SK-N-SH (cell line): ENCODE measurements at regions not wholly inside any gene's neighbourhood (a gene's known extent, or its start where the extent isn't known, plus 50 kb on each side); places are given as distances from the start of the nearest gene placed in this dataset.
A peak's percentile ranks its signal among the peaks of the same experiment; 100 is the strongest.

Experiments used
- CTCF ChIA-PET: fragments of 300-600, 350-600 bp; formaldehyde crosslinking; extraction: SDS; loops from one replicate; lab custom pipeline; 2021; lab: Yijun Ruan, JAX
- POLR2A ChIA-PET: fragments of 350-600 bp; sonication (Branson Sonifier 250); formaldehyde crosslinking; extraction: SDS; loops from one replicate; lab custom pipeline; 2020; ENCODE audit warnings: antibody characterized with exemption, inconsistent platforms; lab: Yijun Ruan, JAX
- DNase-seq: peaks from one replicate; pipeline ENCODE4 v3.0.0; 2012
- H2AFZ ChIP-seq: fragments of 200-600 bp; sonication (generic); 2 replicates; pipeline ENCODE4 v1.8.1; 2016; ENCODE audit warnings: antibody characterized with exemption, mild to moderate bottlenecking, low read depth
- H3F3A ChIP-seq: fragments of 200-600 bp; sonication (generic); replicated peaks from 2 replicates; pipeline ENCODE3; 2016; ENCODE audit warnings: antibody characterized with exemption, mild to moderate bottlenecking; ENCODE audit not compliant: insufficient read depth
- H3K27ac ChIP-seq, 2 experiments: fragments of 200-500 bp in 1 of 2; fragments of 200-600 bp in 1 of 2; sonication (Bioruptor generic) in 1 of 2; sonication (generic), shearing (Covaris generic) in 1 of 2; 2 replicates each; pipeline versions ENCODE4 v1.5.1 to v1.6.1; 2014 to 2016; ENCODE audit warnings: low read depth in 2 of 2, inconsistent platforms in 1 of 2, low read length in 1 of 2, mild to moderate bottlenecking in 1 of 2, mixed read lengths in 1 of 2
- H3K27me3 ChIP-seq: fragments of 200-600 bp; sonication (generic), shearing (Covaris generic); 2 replicates; pipeline ENCODE4 v1.6.1; 2016; ENCODE audit warnings: mixed run types; ENCODE audit not compliant: insufficient read depth
- H3K36me3 ChIP-seq, 2 experiments: fragments of 200-500 bp in 1 of 2; fragments of 200-600 bp in 1 of 2; sonication (Bioruptor generic) in 1 of 2; sonication (generic) in 1 of 2; replicated peaks in 1 of 2; 2 replicates each; pipeline versions ENCODE3 to v1.5.1; 2014 to 2016; ENCODE audit warnings: low read length in 1 of 2, mild to moderate bottlenecking in 1 of 2; ENCODE audit not compliant: insufficient read depth in 2 of 2, control insufficient read depth in 1 of 2
- H3K4me1 ChIP-seq, 2 experiments: fragments of 200-500 bp in 1 of 2; fragments of 200-600 bp in 1 of 2; sonication (Bioruptor generic) in 1 of 2; sonication (generic), shearing (Covaris generic) in 1 of 2; 2 replicates each; pipeline versions ENCODE4 v1.5.1 to v1.6.1; 2014 to 2016; ENCODE audit warnings: low read depth in 1 of 2, low read length in 1 of 2, mixed run types in 1 of 2; ENCODE audit not compliant: insufficient read depth in 2 of 2, control insufficient read depth in 1 of 2
- H3K4me2 ChIP-seq: fragments of 200-600 bp; sonication (generic), shearing (Covaris generic); 2 replicates; pipeline ENCODE4 v1.6.1; 2017; ENCODE audit warnings: mixed run types
- H3K4me3 ChIP-seq, 2 experiments: fragments of 200-500 bp in 1 of 2; fragments of 200-600 bp in 1 of 2; sonication (Bioruptor generic) in 1 of 2; sonication (generic), shearing (Covaris generic) in 1 of 2; 2 replicates each; pipeline versions ENCODE4 v1.5.1 to v1.8.1; 2014 to 2016; ENCODE audit warnings: low read depth in 2 of 2, inconsistent platforms in 1 of 2, low read length in 1 of 2, mild to moderate bottlenecking in 1 of 2, mixed read lengths in 1 of 2, moderate library complexity in 1 of 2
- H3K79me2 ChIP-seq: fragments of 200-600 bp; sonication (generic); 2 replicates; pipeline ENCODE4 v1.8.1; 2017; ENCODE audit warnings: mild to moderate bottlenecking; ENCODE audit not compliant: insufficient read depth
- H3K9ac ChIP-seq: fragments of 200-600 bp; sonication (generic); 2 replicates; pipeline ENCODE4 v1.6.1; 2017; ENCODE audit warnings: mixed run types
- H3K9me2 ChIP-seq: fragments of 200-600 bp; sonication (generic); 2 replicates; pipeline ENCODE4 v1.6.1; 2017; ENCODE audit warnings: mixed run types
- H3K9me3 ChIP-seq: fragments of 200-600 bp; sonication (generic); 2 replicates; pipeline ENCODE4 v1.6.1; 2017; ENCODE audit warnings: mixed run types, mild to moderate bottlenecking, moderate library complexity
- H4K20me1 ChIP-seq: fragments of 200-600 bp; sonication (generic); 2 replicates; pipeline ENCODE4 v1.6.1; 2017; ENCODE audit warnings: mild to moderate bottlenecking, mixed run types; ENCODE audit not compliant: insufficient read depth
- CHD2 ChIP-seq: fragments of 150-350 bp; IDR thresholded peaks from 2 replicates; pipeline ENCODE4 v1.6.1; 2018; ENCODE audit warnings: low read length; ENCODE audit not compliant: partially characterized antibody
- EP300 ChIP-seq, 2 experiments: IDR thresholded peaks; 2 replicates each; pipeline versions ENCODE4 v1.4.0 to v1.6.1; 2012; ENCODE audit warnings: borderline replicate concordance in 1 of 2, low read depth in 1 of 2, low read length in 1 of 2
- EZH2phosphoT487 ChIP-seq: fragments of 200-600 bp; sonication (generic); IDR thresholded peaks from 2 replicates; pipeline ENCODE4 v1.6.1; 2017; ENCODE audit warnings: low read depth, mixed run types, mild to moderate bottlenecking, antibody characterized with exemption, moderate library complexity, borderline replicate concordance
- FOSL2 ChIP-seq: IDR thresholded peaks from 2 replicates; pipeline ENCODE4 v1.4.0; 2012; ENCODE audit warnings: low read depth, mild to moderate bottlenecking, moderate library complexity, borderline replicate concordance
- FOXJ3 ChIP-seq: sonication (generic); formaldehyde crosslinking; IDR thresholded peaks from 2 replicates; pipeline ENCODE4 v1.5.1; 2020; ENCODE audit warnings: mild to moderate bottlenecking, missing genetic modification reagents
- GABPA ChIP-seq: IDR thresholded peaks from 2 replicates; pipeline ENCODE4 v1.4.0; 2012; ENCODE audit warnings: low read depth, mild to moderate bottlenecking
- MXI1 ChIP-seq: IDR thresholded peaks from 2 replicates; pipeline ENCODE4 v1.6.1; 2012; ENCODE audit warnings: mild to moderate bottlenecking, low read depth, low read length, improper control_type of control experiment
- NRF1 ChIP-seq: IDR thresholded peaks from 2 replicates; pipeline ENCODE4 v1.6.1; 2012; ENCODE audit warnings: low read depth, mild to moderate bottlenecking, low read length
- POLR2AphosphoS5 ChIP-seq: IDR thresholded peaks from 2 replicates; pipeline ENCODE4 v1.6.1; 2012; ENCODE audit warnings: low read depth, low read length
- RCOR1 ChIP-seq: fragments of 150-350 bp; IDR thresholded peaks from 2 replicates; pipeline ENCODE4 v1.6.1; 2017; ENCODE audit warnings: antibody characterized with exemption, low read length
- SMC3 ChIP-seq: IDR thresholded peaks from 2 replicates; pipeline ENCODE4 v1.6.1; 2012; ENCODE audit warnings: low read depth, low read length, improper control_type of control experiment
- TAF1 ChIP-seq: IDR thresholded peaks from 2 replicates; pipeline ENCODE4 v1.6.1; 2012; ENCODE audit warnings: low read depth, mild to moderate bottlenecking, low read length, moderate library complexity, borderline replicate concordance
- TCF12 ChIP-seq: IDR thresholded peaks from 2 replicates; pipeline ENCODE4 v1.4.0; 2012
- TEAD4 ChIP-seq: IDR thresholded peaks from 2 replicates; pipeline ENCODE4 v1.4.0; 2012; ENCODE audit warnings: mild to moderate bottlenecking, borderline replicate concordance; ENCODE audit not compliant: insufficient read depth
- YY1 ChIP-seq: IDR thresholded peaks from 2 replicates; pipeline ENCODE4 v1.4.0; 2012; ENCODE audit warnings: low read depth, mild to moderate bottlenecking
- WGBS: methylation state at CpG from one replicate; pipeline ENCODE4 v1.1.6; 2017; ENCODE audit warnings: low lambda C conversion rate; 5-methylcytosine and 5-hydroxymethylcytosine counted together
- TF ChIP-seq, protein P1 (sequence below): IDR thresholded peaks from 2 replicates; pipeline ENCODE4 v1.4.0; 2012; ENCODE audit warnings: low read depth, borderline replicate concordance
- TF ChIP-seq, protein P2 (sequence below): IDR thresholded peaks from 2 replicates; pipeline ENCODE4 v1.6.1; 2012; ENCODE audit warnings: mild to moderate bottlenecking, low read depth, low read length, moderate library complexity
- TF ChIP-seq, protein P3 (sequence below): fragments of 150-350 bp; IDR thresholded peaks from 2 replicates; pipeline ENCODE4 v1.6.1; 2016; ENCODE audit warnings: mild to moderate bottlenecking, low read depth, low read length
- TF ChIP-seq, protein P4 (sequence below): fragments of 200-600 bp; sonication (generic); IDR thresholded peaks from 2 replicates; pipeline ENCODE4 v1.6.1; 2017; ENCODE audit warnings: antibody characterized with exemption, mild to moderate bottlenecking, moderate library complexity
- TF ChIP-seq, protein P5 (sequence below): IDR thresholded peaks from 2 replicates; pipeline ENCODE4 v1.4.0; 2012; ENCODE audit warnings: low read depth
- TF ChIP-seq, protein P6 (sequence below): IDR thresholded peaks from 2 replicates; pipeline ENCODE4; 2012

DNA sequence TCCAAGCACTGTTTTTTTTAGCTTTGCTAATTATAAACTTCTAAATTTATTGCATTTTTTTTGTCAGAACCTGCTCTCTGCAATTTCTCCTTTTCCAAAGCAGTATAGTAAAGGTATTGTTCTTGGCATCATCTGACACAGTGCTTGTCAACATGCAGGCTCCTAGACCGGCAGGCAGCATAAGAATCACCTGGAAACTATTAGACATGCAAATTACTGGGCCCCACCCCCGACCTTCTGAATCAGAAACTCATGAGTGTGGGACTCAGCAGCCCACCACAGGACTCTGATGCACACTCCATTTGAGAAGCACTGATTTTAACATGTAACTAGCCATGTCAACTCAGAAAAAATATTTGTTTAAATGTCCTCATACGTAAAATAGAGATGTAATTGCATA lies 551.1 kb upstream of the CELF4 start:
- no peaks in the 10 kb centered on the region for H3K9me2 ChIP-seq
- ChIA-PET POLR2A (no interaction called here), CTCF (no interaction called here)

DNA sequence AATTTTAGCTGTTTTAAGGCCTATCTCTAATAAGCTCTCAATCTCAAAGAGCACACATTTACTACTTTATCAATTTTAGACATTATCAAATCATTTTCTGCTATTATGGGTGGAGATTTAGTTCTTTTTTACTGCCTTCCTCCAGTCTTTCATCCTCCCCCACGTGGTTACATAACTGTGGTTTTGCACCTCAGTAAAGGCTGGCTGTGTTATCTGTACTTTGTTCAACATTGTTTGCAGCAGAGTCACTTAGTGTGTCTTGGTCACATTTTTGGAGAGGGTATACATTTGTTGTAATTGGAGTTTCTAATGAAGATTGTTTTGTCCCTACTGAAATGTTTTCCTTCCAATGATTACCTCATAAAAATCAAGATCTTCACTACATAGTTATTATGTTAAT lies 549.6 kb upstream of the CELF4 start:
- 3% methylated on average over 1 of the region's 1 CpG for WGBS
- H3K9ac ChIP-seq, result no peak overlapping the region
- CTCF ChIA-PET, result interaction anchor here (0.6 kb wide), 1 partner anchor 551 kb away, joined by 3 read pairs; no protein-coding TSS in a partner anchor
- no peak for TF ChIP-seq TCF12
- TF ChIP-seq, protein P1, sequence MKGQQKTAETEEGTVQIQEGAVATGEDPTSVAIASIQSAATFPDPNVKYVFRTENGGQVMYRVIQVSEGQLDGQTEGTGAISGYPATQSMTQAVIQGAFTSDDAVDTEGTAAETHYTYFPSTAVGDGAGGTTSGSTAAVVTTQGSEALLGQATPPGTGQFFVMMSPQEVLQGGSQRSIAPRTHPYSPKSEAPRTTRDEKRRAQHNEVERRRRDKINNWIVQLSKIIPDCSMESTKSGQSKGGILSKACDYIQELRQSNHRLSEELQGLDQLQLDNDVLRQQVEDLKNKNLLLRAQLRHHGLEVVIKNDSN, result no peak
- no peak for TF ChIP-seq GABPA
- TF ChIP-seq, protein P2, sequence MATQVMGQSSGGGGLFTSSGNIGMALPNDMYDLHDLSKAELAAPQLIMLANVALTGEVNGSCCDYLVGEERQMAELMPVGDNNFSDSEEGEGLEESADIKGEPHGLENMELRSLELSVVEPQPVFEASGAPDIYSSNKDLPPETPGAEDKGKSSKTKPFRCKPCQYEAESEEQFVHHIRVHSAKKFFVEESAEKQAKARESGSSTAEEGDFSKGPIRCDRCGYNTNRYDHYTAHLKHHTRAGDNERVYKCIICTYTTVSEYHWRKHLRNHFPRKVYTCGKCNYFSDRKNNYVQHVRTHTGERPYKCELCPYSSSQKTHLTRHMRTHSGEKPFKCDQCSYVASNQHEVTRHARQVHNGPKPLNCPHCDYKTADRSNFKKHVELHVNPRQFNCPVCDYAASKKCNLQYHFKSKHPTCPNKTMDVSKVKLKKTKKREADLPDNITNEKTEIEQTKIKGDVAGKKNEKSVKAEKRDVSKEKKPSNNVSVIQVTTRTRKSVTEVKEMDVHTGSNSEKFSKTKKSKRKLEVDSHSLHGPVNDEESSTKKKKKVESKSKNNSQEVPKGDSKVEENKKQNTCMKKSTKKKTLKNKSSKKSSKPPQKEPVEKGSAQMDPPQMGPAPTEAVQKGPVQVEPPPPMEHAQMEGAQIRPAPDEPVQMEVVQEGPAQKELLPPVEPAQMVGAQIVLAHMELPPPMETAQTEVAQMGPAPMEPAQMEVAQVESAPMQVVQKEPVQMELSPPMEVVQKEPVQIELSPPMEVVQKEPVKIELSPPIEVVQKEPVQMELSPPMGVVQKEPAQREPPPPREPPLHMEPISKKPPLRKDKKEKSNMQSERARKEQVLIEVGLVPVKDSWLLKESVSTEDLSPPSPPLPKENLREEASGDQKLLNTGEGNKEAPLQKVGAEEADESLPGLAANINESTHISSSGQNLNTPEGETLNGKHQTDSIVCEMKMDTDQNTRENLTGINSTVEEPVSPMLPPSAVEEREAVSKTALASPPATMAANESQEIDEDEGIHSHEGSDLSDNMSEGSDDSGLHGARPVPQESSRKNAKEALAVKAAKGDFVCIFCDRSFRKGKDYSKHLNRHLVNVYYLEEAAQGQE, result no peak
- TF ChIP-seq FOSL2, result no peak
- no peak for TF ChIP-seq CHD2
- TF ChIP-seq RCOR1, result no peak
- TF ChIP-seq, protein P3, sequence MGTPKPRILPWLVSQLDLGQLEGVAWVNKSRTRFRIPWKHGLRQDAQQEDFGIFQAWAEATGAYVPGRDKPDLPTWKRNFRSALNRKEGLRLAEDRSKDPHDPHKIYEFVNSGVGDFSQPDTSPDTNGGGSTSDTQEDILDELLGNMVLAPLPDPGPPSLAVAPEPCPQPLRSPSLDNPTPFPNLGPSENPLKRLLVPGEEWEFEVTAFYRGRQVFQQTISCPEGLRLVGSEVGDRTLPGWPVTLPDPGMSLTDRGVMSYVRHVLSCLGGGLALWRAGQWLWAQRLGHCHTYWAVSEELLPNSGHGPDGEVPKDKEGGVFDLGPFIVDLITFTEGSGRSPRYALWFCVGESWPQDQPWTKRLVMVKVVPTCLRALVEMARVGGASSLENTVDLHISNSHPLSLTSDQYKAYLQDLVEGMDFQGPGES, result no peak
- no peak for TF ChIP-seq TEAD4
- TF ChIP-seq, protein P4, sequence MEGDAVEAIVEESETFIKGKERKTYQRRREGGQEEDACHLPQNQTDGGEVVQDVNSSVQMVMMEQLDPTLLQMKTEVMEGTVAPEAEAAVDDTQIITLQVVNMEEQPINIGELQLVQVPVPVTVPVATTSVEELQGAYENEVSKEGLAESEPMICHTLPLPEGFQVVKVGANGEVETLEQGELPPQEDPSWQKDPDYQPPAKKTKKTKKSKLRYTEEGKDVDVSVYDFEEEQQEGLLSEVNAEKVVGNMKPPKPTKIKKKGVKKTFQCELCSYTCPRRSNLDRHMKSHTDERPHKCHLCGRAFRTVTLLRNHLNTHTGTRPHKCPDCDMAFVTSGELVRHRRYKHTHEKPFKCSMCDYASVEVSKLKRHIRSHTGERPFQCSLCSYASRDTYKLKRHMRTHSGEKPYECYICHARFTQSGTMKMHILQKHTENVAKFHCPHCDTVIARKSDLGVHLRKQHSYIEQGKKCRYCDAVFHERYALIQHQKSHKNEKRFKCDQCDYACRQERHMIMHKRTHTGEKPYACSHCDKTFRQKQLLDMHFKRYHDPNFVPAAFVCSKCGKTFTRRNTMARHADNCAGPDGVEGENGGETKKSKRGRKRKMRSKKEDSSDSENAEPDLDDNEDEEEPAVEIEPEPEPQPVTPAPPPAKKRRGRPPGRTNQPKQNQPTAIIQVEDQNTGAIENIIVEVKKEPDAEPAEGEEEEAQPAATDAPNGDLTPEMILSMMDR, result no peak
- TF ChIP-seq SMC3, result no peak
- TF ChIP-seq MXI1, result no peak
- no peak for TF ChIP-seq EP300 (IDR thresholded peaks at IDR 0.05; ENCODE audit: borderline replicate concordance in 1 of 2, low read depth in 1 of 2, low read length in 1 of 2)
- no peak for TF ChIP-seq POLR2AphosphoS5
- TF ChIP-seq FOXJ3 (CRISPR knock-in tag), result no peak

More for the DNA sequence above, 551.1 kb upstream of the CELF4 start:
- Histone ChIP-seq H3F3A (no peaks in the 10 kb centered on the region), H3K27me3 (no peaks in the 10 kb centered on the region), H3K79me2 (no peaks in the 10 kb centered on the region), H3K27ac (no peak overlapping the region), H3K4me3 (no peak overlapping the region), H3K9me3 (no peaks in the 10 kb centered on the region), H3K4me1 (peaks cover 0 to 5% of the 10 kb centered on the region in 2 experiments; a peak in 1 of 4 replicates), H2AFZ (no peak overlapping the region), H3K4me2 (no peak overlapping the region), H3K9ac (no peak overlapping the region), H3K36me3 (no peaks in the 10 kb centered on the region), H4K20me1 (no peaks in the 10 kb centered on the region)
- TF ChIP-seq EP300 (IDR thresholded peaks at IDR 0.05; ENCODE audit: borderline replicate concordance in 1 of 2, low read depth in 1 of 2, low read length in 1 of 2) (no peak), EZH2phosphoT487 (no peak), YY1 (no peak), TAF1 (no peak), NRF1 (no peak), MXI1 (no peak)
- TF ChIP-seq, protein P5, sequence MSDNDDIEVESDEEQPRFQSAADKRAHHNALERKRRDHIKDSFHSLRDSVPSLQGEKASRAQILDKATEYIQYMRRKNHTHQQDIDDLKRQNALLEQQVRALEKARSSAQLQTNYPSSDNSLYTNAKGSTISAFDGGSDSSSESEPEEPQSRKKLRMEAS, result no peak
- TF ChIP-seq, protein P6, sequence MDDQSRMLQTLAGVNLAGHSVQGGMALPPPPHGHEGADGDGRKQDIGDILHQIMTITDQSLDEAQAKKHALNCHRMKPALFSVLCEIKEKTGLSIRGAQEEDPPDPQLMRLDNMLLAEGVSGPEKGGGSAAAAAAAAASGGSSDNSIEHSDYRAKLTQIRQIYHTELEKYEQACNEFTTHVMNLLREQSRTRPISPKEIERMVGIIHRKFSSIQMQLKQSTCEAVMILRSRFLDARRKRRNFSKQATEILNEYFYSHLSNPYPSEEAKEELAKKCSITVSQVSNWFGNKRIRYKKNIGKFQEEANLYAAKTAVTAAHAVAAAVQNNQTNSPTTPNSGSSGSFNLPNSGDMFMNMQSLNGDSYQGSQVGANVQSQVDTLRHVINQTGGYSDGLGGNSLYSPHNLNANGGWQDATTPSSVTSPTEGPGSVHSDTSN, result no peak
- DNase-seq, result peak; percentile 2
- 6% methylated on average over 3 of the region's 3 CpGs for WGBS

More for the DNA sequence above, 549.6 kb upstream of the CELF4 start:
- DNase-seq, result no peak
- no peaks in the 10 kb centered on the region for H3K36me3 ChIP-seq
- POLR2A ChIA-PET, result no interaction called here
- no peak overlapping the region for H2AFZ ChIP-seq
- H3K4me1 ChIP-seq, result peaks cover 0 to 5% of the 10 kb centered on the region in 2 experiments; a peak in 1 of 4 replicates
- no peaks in the 10 kb centered on the region for H3K9me3 ChIP-seq
- no peak overlapping the region for H3K4me3 ChIP-seq
- H3K27me3 ChIP-seq, result no peaks in the 10 kb centered on the region
- H3K4me2 ChIP-seq, result no peak overlapping the region
- no peaks in the 10 kb centered on the region for H3K79me2 ChIP-seq
- no peaks in the 10 kb centered on the region for H3K9me2 ChIP-seq
- H4K20me1 ChIP-seq, result no peaks in the 10 kb centered on the region
- no peak overlapping the region for H3K27ac ChIP-seq
- no peaks in the 10 kb centered on the region for H3F3A ChIP-seq
